ENCODE measurements at regions not wholly inside any gene's neighbourhood (a gene's known extent, or its start where the extent isn't known, plus 50 kb on each side); places are given as distances from the start of the nearest gene placed in this dataset.

- TF ChIP-seq, protein P1, sequence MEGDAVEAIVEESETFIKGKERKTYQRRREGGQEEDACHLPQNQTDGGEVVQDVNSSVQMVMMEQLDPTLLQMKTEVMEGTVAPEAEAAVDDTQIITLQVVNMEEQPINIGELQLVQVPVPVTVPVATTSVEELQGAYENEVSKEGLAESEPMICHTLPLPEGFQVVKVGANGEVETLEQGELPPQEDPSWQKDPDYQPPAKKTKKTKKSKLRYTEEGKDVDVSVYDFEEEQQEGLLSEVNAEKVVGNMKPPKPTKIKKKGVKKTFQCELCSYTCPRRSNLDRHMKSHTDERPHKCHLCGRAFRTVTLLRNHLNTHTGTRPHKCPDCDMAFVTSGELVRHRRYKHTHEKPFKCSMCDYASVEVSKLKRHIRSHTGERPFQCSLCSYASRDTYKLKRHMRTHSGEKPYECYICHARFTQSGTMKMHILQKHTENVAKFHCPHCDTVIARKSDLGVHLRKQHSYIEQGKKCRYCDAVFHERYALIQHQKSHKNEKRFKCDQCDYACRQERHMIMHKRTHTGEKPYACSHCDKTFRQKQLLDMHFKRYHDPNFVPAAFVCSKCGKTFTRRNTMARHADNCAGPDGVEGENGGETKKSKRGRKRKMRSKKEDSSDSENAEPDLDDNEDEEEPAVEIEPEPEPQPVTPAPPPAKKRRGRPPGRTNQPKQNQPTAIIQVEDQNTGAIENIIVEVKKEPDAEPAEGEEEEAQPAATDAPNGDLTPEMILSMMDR (conservative IDR thresholded peaks at IDR 0.05; ENCODE audit: low read depth, low read length): no peak
- TF ChIP-seq EZH2 (IDR thresholded peaks at IDR 0.05; ENCODE audit: borderline replicate concordance, low read depth, low read length, poor library complexity, severe bottlenecking): no peak
Observed at GRCh38 chr5:39513236-39513635, 88.5 kb upstream of the DAB2 start.

Data from A673 (cell line).